Transverse colon (tissue), 4 donors: ENCODE measurements at regions not wholly inside any gene's neighbourhood (a gene's known extent, or its start where the extent isn't known, plus 50 kb on each side); places are given as distances from the start of the nearest gene placed in this dataset.

Experiments used
- EP300 ChIP-seq: sonication (generic); formaldehyde crosslinking; IDR thresholded peaks from one replicate; pipeline ENCODE4 v1.6.1; 2017; ENCODE audit warnings: antibody characterized with exemption, low read depth
- POLR2A ChIP-seq: fragments of 450-650 bp; IDR thresholded peaks from one replicate; pipeline ENCODE4 v1.6.1; 2016; ENCODE audit warnings: antibody characterized with exemption, mild to moderate bottlenecking, moderate library complexity
- POLR2AphosphoS5 ChIP-seq, 3 donors: sonication (generic); formaldehyde crosslinking; IDR thresholded peaks; one replicate each; pipeline ENCODE4 v1.6.1; 2016; ENCODE audit warnings: antibody characterized with exemption in 3 of 3
- TF ChIP-seq, protein P1 (sequence below), 5 experiments: fragments of 200-600 bp in 3 of 5; fragments of 450-650 bp in 2 of 5; sonication (generic) in 3 of 5; IDR thresholded peaks; 1 replicate in 2 of 5; 2 replicates in 3 of 5; pipeline ENCODE4 v1.5.1; 2016 to 2017; ENCODE audit warnings: antibody characterized with exemption in 5 of 5, inconsistent platforms in 3 of 5, mild to moderate bottlenecking in 2 of 5, moderate library complexity in 1 of 5

DNA sequence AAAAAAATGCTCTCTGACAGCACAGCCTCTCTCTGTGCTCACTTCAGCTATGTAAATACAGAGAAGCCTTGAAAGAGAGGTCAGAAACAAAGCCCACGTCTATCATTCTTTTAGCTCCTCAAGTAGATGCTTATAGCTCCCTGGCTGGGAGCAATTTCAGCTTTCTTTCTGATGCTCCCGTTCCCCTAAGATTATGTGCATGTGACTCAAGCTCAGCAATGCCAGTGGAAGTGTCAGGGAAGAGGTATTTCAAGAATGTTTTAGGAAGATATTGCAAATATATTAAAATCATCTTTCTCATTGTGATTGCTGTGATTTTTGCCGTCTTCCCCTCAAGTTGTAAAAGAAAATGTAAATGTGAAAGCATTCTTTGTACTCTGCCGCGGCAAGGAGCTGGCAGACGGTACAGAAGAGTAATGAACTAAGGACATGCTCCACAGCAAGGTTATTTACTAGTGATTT lies 1353.7 kb upstream of the ACO1 start:
- TF ChIP-seq, protein P1, sequence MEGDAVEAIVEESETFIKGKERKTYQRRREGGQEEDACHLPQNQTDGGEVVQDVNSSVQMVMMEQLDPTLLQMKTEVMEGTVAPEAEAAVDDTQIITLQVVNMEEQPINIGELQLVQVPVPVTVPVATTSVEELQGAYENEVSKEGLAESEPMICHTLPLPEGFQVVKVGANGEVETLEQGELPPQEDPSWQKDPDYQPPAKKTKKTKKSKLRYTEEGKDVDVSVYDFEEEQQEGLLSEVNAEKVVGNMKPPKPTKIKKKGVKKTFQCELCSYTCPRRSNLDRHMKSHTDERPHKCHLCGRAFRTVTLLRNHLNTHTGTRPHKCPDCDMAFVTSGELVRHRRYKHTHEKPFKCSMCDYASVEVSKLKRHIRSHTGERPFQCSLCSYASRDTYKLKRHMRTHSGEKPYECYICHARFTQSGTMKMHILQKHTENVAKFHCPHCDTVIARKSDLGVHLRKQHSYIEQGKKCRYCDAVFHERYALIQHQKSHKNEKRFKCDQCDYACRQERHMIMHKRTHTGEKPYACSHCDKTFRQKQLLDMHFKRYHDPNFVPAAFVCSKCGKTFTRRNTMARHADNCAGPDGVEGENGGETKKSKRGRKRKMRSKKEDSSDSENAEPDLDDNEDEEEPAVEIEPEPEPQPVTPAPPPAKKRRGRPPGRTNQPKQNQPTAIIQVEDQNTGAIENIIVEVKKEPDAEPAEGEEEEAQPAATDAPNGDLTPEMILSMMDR (IDR thresholded peaks at IDR 0.05): no peak
- TF ChIP-seq POLR2A (no peak), POLR2AphosphoS5 (IDR thresholded peaks at IDR 0.05) (no peak), EP300 (no peak)
